ENCODE measurements at regions not wholly inside any gene's neighbourhood (a gene's known extent, or its start where the extent isn't known, plus 50 kb on each side); places are given as distances from the start of the nearest gene placed in this dataset.

- H3K4me2 ChIP-seq (ENCODE audit: low read depth, low read length), result no peak overlapping the region
- intact Hi-C loops (cut with micrococcal nuclease), result no loop called here
- no peak overlapping the region for H2AK5ac ChIP-seq (ENCODE audit: low read depth, low read length)
- no peak overlapping the region for H3K27ac ChIP-seq (ENCODE audit: insufficient read depth, low read length)
- no peaks in the 10 kb centered on the region for H3K36me3 ChIP-seq (ENCODE audit: control insufficient read depth, insufficient read depth, low read length)
- no peak overlapping the region for H3K4me3 ChIP-seq (ENCODE audit: insufficient read depth, low read depth, low read length)
- H3K9ac ChIP-seq (ENCODE audit: low read depth, low read length), result no peak overlapping the region
- CTCF ChIA-PET, result interaction anchor here (0.5 kb wide), 1 partner anchor 23 kb away, joined by 3 read pairs; no protein-coding TSS in a partner anchor
- H4K20me1 ChIP-seq (ENCODE audit: insufficient read depth, low read length), result no peaks in the 10 kb centered on the region
- POLR2A ChIA-PET (ENCODE audit: unreplicated experiment), result no interaction called here
- H3K18ac ChIP-seq (ENCODE audit: low read depth, low read length), result no peak overlapping the region
- in situ Hi-C loops (cut with MboI; ENCODE audit: low sequenced_read_pairs), result no loop called here
- no TSS peak for BruUV-seq (replicated peaks)
- dilution Hi-C loops (cut with HindIII; ENCODE audit: low sequenced_read_pairs, unreplicated experiment), result loop anchor here (25.0 kb wide), 1 partner anchor 642 kb away; no protein-coding TSS in a partner anchor
- H2BK5ac ChIP-seq (ENCODE audit: low read depth, low read length, poor library complexity, severe bottlenecking), result no peak overlapping the region
- no peak overlapping the region for H3K56ac ChIP-seq (ENCODE audit: extremely low read depth, insufficient read depth, low read length)
- no peak overlapping the region for H2AFZ ChIP-seq (replicated peaks; ENCODE audit: low read length, poor library complexity)
- H2BK20ac ChIP-seq (ENCODE audit: low read depth, low read length), result no peak overlapping the region
- H4K91ac ChIP-seq (ENCODE audit: insufficient read depth, low read depth, low read length), result no peak overlapping the region
- WGBS, 2 experiments (ENCODE audit: extremely low coverage in 2 of 2, insufficient read length in 1 of 2), result no CpG with 5 or more reads among the region's 6 CpGs
- no peak overlapping the region for H2BK120ac ChIP-seq (ENCODE audit: low read depth, low read length)
- no peak overlapping the region for H4K5ac ChIP-seq (ENCODE audit: low read depth, low read length)
- no peak overlapping the region for H3K23ac ChIP-seq (ENCODE audit: low read depth, low read length)
- no peaks in the 10 kb centered on the region for H3K27me3 ChIP-seq (ENCODE audit: control insufficient read depth, insufficient read depth, low read length)
- H2AK9ac ChIP-seq (replicated peaks; ENCODE audit: low read depth, low read length, poor library complexity), result no peak overlapping the region
- TF ChIP-seq, protein P1, sequence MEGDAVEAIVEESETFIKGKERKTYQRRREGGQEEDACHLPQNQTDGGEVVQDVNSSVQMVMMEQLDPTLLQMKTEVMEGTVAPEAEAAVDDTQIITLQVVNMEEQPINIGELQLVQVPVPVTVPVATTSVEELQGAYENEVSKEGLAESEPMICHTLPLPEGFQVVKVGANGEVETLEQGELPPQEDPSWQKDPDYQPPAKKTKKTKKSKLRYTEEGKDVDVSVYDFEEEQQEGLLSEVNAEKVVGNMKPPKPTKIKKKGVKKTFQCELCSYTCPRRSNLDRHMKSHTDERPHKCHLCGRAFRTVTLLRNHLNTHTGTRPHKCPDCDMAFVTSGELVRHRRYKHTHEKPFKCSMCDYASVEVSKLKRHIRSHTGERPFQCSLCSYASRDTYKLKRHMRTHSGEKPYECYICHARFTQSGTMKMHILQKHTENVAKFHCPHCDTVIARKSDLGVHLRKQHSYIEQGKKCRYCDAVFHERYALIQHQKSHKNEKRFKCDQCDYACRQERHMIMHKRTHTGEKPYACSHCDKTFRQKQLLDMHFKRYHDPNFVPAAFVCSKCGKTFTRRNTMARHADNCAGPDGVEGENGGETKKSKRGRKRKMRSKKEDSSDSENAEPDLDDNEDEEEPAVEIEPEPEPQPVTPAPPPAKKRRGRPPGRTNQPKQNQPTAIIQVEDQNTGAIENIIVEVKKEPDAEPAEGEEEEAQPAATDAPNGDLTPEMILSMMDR (conservative IDR thresholded peaks at IDR 0.05; ENCODE audit: low read depth, low read length), result no peak
- peak overlapping the region in 1 of 2 experiments; percentile 21; a peak in 1 of 4 replicates for H4K8ac ChIP-seq (ENCODE audit: low read depth in 2 of 2, low read length in 2 of 2)
- no peak for ATAC-seq (ENCODE audit: low read depth)
- H2BK15ac ChIP-seq (ENCODE audit: low read depth, low read length), result no peak overlapping the region
- H3K9me3 ChIP-seq (ENCODE audit: control insufficient read depth, insufficient read depth, low read length), result no peaks in the 10 kb centered on the region
- H3K14ac ChIP-seq (replicated peaks; ENCODE audit: low read depth, low read length), result no peak overlapping the region; the same call in 1 of the 2 replicates
- no peaks in the 10 kb centered on the region for H3K79me1 ChIP-seq (ENCODE audit: low read depth in 1 of 2, low read length in 2 of 2)
- no peak for DNase-seq
- H3K4ac ChIP-seq (ENCODE audit: low read depth, low read length), result no peak overlapping the region
- H3K4me1 ChIP-seq (ENCODE audit: control insufficient read depth, insufficient read depth, low read length), result no peaks in the 10 kb centered on the region; the same call in 1 of the 2 replicates
- no peaks in the 10 kb centered on the region for H3K9me1 ChIP-seq (ENCODE audit: insufficient read depth, low read length)
Observed at GRCh38 chr11:128195057-128195751, 392.2 kb downstream of the ETS1 start.
